SU-DHL-6 (cell line): ENCODE measurements at regions not wholly inside any gene's neighbourhood (a gene's known extent, or its start where the extent isn't known, plus 50 kb on each side); places are given as distances from the start of the nearest gene placed in this dataset.

Experiments used
- CTCF ChIP-seq: fragments of 200-600 bp; sonication (generic); IDR thresholded peaks from one replicate; pipeline ENCODE4 v1.5.1; 2017; ENCODE audit warnings: antibody characterized with exemption, mild to moderate bottlenecking, low read length, moderate library complexity; ENCODE audit not compliant: insufficient read depth, poor library complexity, severe bottlenecking
- EZH2phosphoT487 ChIP-seq: fragments of 200-600 bp; sonication (generic), shearing (Covaris generic); conservative IDR thresholded peaks from 2 replicates; pipeline ENCODE4 v1.6.1; 2018; ENCODE audit warnings: mild to moderate bottlenecking, antibody characterized with exemption, low read length, moderate library complexity, mixed read lengths

- TF ChIP-seq CTCF (no peak), EZH2phosphoT487 (no peak)
Measured at GRCh38 chr9:16075696-16076095, 522.9 kb downstream of the CCDC171 start.
